Sigmoid colon (tissue), 6 donors: ENCODE measurements at regions not wholly inside any gene's neighbourhood (a gene's known extent, or its start where the extent isn't known, plus 50 kb on each side); places are given as distances from the start of the nearest gene placed in this dataset.

ENCODE experiments used
- DNase-seq: peaks from one replicate; pipeline ENCODE4 v3.0.0-alpha.2; 2019
- H3K27ac ChIP-seq, 4 donors: fragments of 200-600 bp; sonication (generic); one replicate each; pipeline ENCODE4 v1.5.1; 2016 to 2019; ENCODE audit warnings: mild to moderate bottlenecking in 1 of 4
- H3K27me3 ChIP-seq, 3 donors: fragments of 200-600 bp; sonication (generic); one replicate each; pipeline ENCODE4 v1.5.1; 2019; ENCODE audit warnings: mild to moderate bottlenecking in 1 of 3
- H3K36me3 ChIP-seq, 4 donors: fragments of 200-600 bp; sonication (generic); one replicate each; pipeline ENCODE4 v1.5.1; 2016 to 2019
- H3K4me1 ChIP-seq, 4 donors: fragments of 200-600 bp; sonication (generic); one replicate each; pipeline ENCODE4 v1.5.1; 2017 to 2019
- H3K4me3 ChIP-seq, 4 donors: fragments of 200-600 bp; sonication (generic); one replicate each; pipeline ENCODE4 v1.5.1; 2017 to 2019; ENCODE audit warnings: mild to moderate bottlenecking in 2 of 4, moderate library complexity in 1 of 4
- H3K9me3 ChIP-seq, 4 donors: fragments of 200-600 bp in 3 of 4; sonication (generic) in 3 of 4; one replicate each; pipeline versions ENCODE4 v1.5.1 to v1.6.1; 2013 to 2019
- EP300 ChIP-seq, 4 donors: sonication (generic); formaldehyde crosslinking; IDR thresholded peaks; one replicate each; pipeline ENCODE4 v1.6.1; 2017; ENCODE audit warnings: antibody characterized with exemption in 4 of 4
- POLR2A ChIP-seq, 2 donors: fragments of 450-650 bp; IDR thresholded peaks; one replicate each; pipeline ENCODE4 v1.6.1; 2016; ENCODE audit warnings: antibody characterized with exemption in 2 of 2, mild to moderate bottlenecking in 2 of 2, moderate library complexity in 2 of 2
- POLR2AphosphoS5 ChIP-seq, 4 donors: sonication (generic); formaldehyde crosslinking; IDR thresholded peaks; one replicate each; pipeline ENCODE4 v1.6.1; 2017; ENCODE audit warnings: antibody characterized with exemption in 4 of 4
- WGBS, 2 donors: extraction: QIAGEN DNeasy Blood & Tissue Kit; methylation state at CpG; one replicate each; pipeline ENCODE4 v1.1.7; 2013; 5-methylcytosine and 5-hydroxymethylcytosine counted together
- intact Hi-C: fragments of 100-400 bp; cut with DNase I; formaldehyde crosslinking; loops from one replicate; pipeline ENCODE4 v1.15.1; 2023
- TF ChIP-seq, protein P1 (sequence below), 4 experiments: fragments of 450-650 bp in 3 of 4; fragments of 200-600 bp in 1 of 4; IDR thresholded peaks; one replicate each; pipeline ENCODE4 v1.5.1; 2016 to 2019; ENCODE audit warnings: antibody characterized with exemption in 4 of 4, mild to moderate bottlenecking in 3 of 4, moderate library complexity in 2 of 4
- donor health status: healthy with polysubstance abuse.
- donor health status: healthy.

DNA sequence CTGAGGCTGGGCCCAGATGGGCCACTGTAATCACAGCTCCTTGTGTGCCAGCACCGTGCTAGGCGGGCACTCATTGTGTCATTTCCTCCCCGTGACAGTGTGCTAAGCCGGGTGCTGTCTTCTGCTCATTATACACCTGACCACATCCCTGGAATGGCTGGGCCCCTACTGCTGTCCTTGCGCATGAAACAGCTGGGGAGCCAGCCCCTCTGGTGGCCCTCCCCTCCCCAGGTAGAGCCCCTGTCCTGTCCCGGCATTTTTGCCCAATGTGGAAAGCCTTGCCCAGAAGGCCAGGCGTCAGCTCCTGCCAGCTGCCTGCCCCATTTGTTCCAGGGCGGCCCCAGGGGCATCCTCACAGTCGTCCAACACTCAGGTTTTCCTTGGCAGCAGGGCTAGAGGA lies 107.4 kb upstream of the CASZ1 start:
- H3K27me3 ChIP-seq = peaks cover 0 to 17% (median under 1%) of the 10 kb centered on the region in 3 donors
- TF ChIP-seq, protein P1, sequence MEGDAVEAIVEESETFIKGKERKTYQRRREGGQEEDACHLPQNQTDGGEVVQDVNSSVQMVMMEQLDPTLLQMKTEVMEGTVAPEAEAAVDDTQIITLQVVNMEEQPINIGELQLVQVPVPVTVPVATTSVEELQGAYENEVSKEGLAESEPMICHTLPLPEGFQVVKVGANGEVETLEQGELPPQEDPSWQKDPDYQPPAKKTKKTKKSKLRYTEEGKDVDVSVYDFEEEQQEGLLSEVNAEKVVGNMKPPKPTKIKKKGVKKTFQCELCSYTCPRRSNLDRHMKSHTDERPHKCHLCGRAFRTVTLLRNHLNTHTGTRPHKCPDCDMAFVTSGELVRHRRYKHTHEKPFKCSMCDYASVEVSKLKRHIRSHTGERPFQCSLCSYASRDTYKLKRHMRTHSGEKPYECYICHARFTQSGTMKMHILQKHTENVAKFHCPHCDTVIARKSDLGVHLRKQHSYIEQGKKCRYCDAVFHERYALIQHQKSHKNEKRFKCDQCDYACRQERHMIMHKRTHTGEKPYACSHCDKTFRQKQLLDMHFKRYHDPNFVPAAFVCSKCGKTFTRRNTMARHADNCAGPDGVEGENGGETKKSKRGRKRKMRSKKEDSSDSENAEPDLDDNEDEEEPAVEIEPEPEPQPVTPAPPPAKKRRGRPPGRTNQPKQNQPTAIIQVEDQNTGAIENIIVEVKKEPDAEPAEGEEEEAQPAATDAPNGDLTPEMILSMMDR (IDR thresholded peaks at IDR 0.05) = no peak
- TF ChIP-seq EP300 (IDR thresholded peaks at IDR 0.05) (no peak), POLR2AphosphoS5 (IDR thresholded peaks at IDR 0.05) (no peak), POLR2A (IDR thresholded peaks at IDR 0.05) (no peak)
- H3K9me3 ChIP-seq = no peaks in the 10 kb centered on the region
- no peak for DNase-seq
- no peaks in the 10 kb centered on the region for H3K4me1 ChIP-seq
- no peak overlapping the region for H3K4me3 ChIP-seq
- H3K36me3 ChIP-seq = no peaks in the 10 kb centered on the region
- intact Hi-C loops = no loop called here
- 68 to 79% methylated on average over 9 of the region's 9 CpGs for WGBS, 2 donors
- H3K27ac ChIP-seq = no peak overlapping the region

DNA sequence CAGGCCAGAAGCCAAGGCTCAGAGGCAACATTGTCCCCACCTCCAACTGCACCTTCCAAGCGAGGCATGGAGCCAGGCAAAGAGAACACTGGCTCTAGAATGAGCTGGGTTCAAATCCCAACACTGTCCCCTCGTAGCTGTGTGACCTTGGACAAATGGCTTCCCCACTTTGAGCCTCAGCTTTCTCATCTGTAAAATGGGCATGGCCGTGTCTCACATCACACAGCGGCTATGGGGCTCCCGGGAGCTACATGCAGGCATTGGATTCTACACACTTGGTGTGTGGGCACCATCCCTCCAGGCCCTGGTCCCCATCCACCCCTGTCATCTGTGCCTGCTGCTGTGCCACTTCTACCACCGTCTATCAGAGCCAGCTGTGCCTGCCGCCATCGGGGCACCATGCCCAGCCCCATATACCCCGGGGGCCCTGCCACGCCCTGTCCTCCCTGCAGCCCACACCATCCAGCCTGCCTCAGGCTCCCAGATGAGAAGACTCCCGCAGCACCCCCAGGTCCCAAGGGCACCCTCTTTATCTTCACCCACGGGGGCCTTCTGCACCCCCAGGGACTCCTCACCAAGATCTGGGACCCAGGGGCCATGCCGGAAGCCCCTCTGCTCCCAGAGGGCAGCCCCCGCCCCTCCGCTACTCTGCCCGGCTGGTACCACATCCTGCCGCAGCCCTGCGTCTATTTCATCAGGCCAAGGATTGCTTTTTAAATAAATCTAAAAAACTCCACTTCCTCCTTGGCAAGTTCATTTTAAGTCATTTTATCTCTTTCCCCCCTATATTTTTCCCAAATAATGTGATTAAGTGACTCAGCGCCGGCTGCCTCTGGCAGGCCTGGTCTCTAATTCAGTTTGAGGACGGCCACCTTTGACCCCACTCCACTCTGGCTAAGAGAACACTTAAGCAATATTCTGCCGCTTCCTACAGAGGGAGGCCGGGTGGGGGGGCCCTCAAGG lies 107.8 kb upstream of the TARDBP start:
- no peak for DNase-seq
- Histone ChIP-seq H3K36me3 (no peaks in the 10 kb centered on the region), H3K4me3 (no peak overlapping the region), H3K27ac (no peak overlapping the region), H3K9me3 (no peaks in the 10 kb centered on the region), H3K4me1 (no peaks in the 10 kb centered on the region), H3K27me3 (peaks cover 0 to 8% (median 0%) of the 10 kb centered on the region in 3 donors)
- WGBS, 2 donors = 47 to 62% methylated on average over 23 of the region's 23 CpGs
- TF ChIP-seq EP300 (IDR thresholded peaks at IDR 0.05) (no peak), POLR2A (IDR thresholded peaks at IDR 0.05) (no peak), POLR2AphosphoS5 (IDR thresholded peaks at IDR 0.05) (no peak)
- TF ChIP-seq, protein P1 (IDR thresholded peaks at IDR 0.05) = no peak
- intact Hi-C loops = no loop called here

DNA sequence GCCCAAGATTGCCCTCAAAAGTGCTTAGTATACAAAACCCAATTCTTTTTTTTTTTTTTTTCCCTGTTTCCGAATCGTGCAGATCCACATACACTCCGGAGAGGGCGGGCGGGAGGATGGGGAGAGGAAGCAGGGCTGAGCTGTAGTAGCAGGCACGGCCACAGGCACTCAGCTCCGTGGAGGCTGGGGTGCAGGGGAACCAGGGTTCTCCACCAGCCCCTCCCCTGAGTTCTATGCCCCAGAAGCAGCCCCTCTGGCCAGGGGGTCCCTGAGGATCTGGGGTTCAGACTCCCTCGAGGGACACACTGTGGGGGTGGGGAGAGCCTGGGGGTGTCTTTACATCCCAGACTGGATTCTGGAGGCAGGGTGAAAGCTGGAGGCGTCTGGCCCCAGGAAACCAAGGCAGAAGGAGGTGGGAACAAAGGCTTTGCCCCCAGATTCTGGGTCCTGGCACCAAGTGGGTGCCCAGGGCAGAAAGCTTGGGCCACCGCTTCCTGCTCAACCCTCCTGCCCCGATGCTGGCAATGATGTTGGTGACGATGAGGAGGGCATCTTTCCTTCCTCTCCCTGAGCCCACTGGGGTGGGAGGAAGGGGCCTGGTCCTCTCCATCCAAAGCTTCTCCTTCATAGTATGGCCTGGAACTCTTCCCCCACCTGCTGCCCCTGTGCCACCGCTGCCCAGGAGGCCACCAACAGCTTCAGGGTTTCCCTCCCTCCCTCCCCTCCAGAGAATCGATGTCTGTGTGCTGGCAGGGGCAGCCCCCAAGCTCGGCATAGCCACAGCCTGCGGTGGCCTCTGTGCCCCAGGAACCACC lies 106.4 kb upstream of the TARDBP start:
- no peak for DNase-seq
- no peaks in the 10 kb centered on the region for H3K36me3 ChIP-seq
- H3K27me3 ChIP-seq = no peaks in the 10 kb centered on the region
- intact Hi-C loops = no loop called here
- TF ChIP-seq EP300 (IDR thresholded peaks at IDR 0.05) (no peak), POLR2A (IDR thresholded peaks at IDR 0.05) (no peak), POLR2AphosphoS5 (IDR thresholded peaks at IDR 0.05) (no peak)
- TF ChIP-seq, protein P1 (IDR thresholded peaks at IDR 0.05) = no peak
- no peaks in the 10 kb centered on the region for H3K4me1 ChIP-seq
- no peaks in the 10 kb centered on the region for H3K9me3 ChIP-seq
- 61 to 81% methylated on average over 16 of the region's 16 CpGs for WGBS, 2 donors
- no peak overlapping the region for H3K4me3 ChIP-seq
- no peak overlapping the region for H3K27ac ChIP-seq

DNA sequence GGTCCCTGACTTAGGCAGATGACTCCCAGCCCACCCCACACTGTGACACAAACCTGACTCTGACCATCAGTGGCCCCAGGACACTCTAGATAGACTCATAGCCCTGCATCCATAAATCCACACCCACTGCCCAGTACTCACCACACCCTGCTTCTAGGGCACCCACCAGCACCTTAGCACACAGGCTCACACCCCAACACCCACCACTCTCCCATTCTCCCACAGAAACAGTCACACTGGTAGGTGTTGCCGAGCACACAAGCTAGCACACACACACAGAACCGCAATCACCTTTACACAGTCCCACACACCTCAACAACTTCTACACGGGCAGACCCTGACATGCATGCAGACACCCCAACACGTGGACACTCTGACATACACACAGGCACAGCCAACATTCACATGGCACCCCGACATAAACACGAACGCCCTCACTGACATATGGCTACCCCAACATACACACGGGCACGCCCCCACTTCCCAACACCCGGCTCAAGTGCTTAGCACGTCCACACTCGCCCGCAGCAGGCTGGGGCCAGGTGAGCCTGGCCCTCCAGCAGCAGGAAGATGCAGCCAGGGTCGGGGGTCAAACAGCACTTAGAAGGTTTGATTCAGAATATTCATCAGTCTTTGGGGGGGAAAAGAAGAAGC lies 105.5 kb upstream of the TARDBP start:
- no peak for DNase-seq
- Histone ChIP-seq H3K9me3 (no peaks in the 10 kb centered on the region), H3K4me1 (no peaks in the 10 kb centered on the region), H3K27me3 (no peaks in the 10 kb centered on the region), H3K27ac (no peak overlapping the region), H3K4me3 (no peak overlapping the region), H3K36me3 (no peaks in the 10 kb centered on the region)
- TF ChIP-seq EP300 (IDR thresholded peaks at IDR 0.05) (no peak), POLR2AphosphoS5 (IDR thresholded peaks at IDR 0.05) (no peak), POLR2A (IDR thresholded peaks at IDR 0.05) (no peak)
- TF ChIP-seq, protein P1 (IDR thresholded peaks at IDR 0.05) = no peak
- intact Hi-C loops = no loop called here
- 79 to 84% methylated on average over 14 of the region's 14 CpGs for WGBS, 2 donors
